NCI-H82 (cell line): ENCODE measurements at regions not wholly inside any gene's neighbourhood (a gene's known extent, or its start where the extent isn't known, plus 50 kb on each side); places are given as distances from the start of the nearest gene placed in this dataset.
A peak's percentile ranks its signal among the peaks of the same experiment; 100 is the strongest.

Experiments
- DNase-seq: peaks from one replicate; lab custom pipeline; 2025; lab: John Stamatoyannopoulos, UW

GRCh38 chr2:176729706-176730569 is 460.7 kb downstream of the MTX2 start:
- peak; percentile 18 for DNase-seq

- no peak for DNase-seq
These were observed 463.5 kb downstream of the MTX2 start for GRCh38 chr2:176732780-176733179.

DNA sequence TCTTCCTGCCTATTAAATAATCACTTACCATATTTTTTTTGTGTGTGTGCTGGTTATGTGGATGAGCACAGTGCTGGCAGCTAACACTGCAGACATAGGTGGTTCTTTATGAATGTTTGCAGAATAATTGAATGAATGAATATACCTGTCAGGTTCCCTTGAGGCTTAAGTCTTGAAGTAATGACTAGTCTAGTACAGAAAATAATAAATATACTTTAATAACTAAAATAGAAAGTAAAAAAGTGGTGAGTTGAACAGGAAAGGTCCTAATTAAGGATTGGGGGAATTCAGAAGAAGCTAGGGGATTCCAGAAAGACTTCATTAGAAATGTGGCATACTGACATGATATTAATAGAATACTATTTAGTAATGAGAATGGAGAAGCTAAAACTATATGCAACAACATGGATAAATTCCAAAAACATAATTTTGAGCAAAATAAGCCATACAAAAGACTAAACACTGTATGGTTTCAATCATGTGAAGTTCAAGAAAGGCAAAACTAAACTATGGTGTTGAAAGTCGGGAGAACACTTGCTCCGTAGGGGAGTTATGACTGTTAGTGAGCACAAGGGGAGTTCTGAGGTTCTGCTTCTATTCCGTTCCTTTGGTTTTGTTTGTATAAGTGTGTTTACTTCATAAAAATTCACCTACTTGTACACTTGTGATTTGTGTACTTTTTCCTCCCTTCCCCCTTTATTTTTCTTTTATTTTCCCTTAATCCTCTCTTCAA is 464.6 kb downstream of the MTX2 start:
- no peak for DNase-seq

- DNase-seq = no peak
These were observed 465.6 kb downstream of the MTX2 start for GRCh38 chr2:176734868-176735267.

DNA sequence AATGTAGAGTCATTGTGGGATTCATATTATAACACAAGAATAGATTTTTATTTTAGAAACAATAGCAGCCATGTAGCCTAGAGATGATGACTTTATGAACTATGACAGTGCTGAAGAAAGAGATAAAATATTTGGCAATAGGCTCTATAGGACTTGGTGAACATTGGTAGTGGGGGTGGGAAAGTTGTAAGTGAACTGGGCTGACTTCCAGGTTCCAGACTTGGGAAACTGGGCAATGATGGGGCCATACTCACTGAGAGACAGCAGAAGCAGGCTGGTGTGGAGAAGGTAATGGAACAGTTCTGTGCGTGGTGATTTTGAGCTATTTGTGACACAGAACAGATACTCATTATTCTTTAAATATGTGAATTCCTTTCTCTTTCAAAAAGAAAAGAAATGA is 470.3 kb upstream of the HNRNPA3 start:
- DNase-seq = no peak

- no peak for DNase-seq
These were observed 468.9 kb upstream of the HNRNPA3 start for GRCh38 chr2:176743671-176744070.

DNA sequence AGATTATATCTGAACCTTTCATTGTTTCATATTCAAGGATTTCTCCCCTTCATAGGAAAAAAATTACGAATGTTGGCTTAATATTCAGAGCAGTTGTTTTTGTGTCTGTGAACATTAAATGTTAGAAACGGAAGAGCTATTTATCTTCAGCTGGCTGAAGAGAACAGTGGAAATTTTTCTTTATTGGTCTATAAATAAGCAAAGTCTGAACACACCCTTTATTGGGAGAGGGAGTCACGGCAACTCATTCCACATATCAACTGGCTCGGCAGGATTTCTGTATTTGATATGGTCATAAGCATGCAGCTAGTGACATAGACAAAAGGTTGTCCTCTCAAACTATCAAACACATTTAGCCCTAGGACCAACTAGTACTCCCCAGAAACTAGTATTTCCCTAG is 468.4 kb upstream of the HNRNPA3 start:
- no peak for DNase-seq

GRCh38 chr2:176745543-176746200 is 466.9 kb upstream of the HNRNPA3 start:
- DNase-seq = no peak

GRCh38 chr2:176746411-176746810 is 466.2 kb upstream of the HNRNPA3 start:
- no peak for DNase-seq

- no peak for DNase-seq
These were observed 465.1 kb upstream of the HNRNPA3 start for GRCh38 chr2:176747506-176747905.

DNA sequence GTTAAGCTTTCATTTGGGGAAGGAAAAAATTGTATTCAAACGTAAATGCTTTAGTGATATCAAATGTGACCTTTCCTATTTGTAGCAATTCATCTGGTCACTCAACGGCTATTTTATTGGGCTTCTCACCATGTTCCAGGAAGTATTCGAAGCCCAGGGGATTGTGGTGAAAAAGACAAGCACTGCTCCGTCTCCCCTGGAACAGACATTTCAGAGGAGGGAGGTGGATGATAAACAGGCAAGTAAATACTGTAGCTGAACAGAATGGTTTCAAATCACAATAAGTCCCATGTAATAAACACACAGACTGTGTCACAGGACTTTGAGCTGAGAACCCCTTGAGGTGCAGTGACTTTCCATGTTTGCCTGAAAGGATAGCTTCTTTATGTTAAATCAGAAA is 464.7 kb upstream of the HNRNPA3 start:
- no peak for DNase-seq

DNA sequence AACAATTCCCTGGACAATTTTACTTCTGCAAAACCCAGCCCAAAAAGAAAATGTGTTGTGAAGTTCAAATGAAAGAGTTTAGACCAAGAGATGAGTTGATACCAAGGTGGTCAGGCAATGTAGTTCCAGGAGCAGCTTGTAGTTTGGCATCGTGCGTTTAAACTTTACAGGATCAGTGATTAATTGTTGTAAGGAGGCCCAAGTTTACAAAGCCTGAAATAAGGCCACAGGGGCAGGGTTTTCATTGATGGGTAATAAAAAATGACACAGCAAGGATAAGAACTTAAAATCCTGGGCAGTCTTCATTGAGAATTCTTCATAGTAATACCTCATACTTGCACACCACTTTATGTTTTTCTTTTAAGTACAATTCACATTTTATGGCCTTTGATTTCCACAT is 463.9 kb upstream of the HNRNPA3 start:
- DNase-seq = no peak

GRCh38 chr2:176751314-176752227 is 461.0 kb upstream of the HNRNPA3 start:
- DNase-seq = peak; percentile 85

GRCh38 chr2:176752295-176752694 is 460.3 kb upstream of the HNRNPA3 start:
- DNase-seq = no peak

GRCh38 chr2:176753205-176753604 is 459.4 kb upstream of the HNRNPA3 start:
- DNase-seq = no peak

DNA sequence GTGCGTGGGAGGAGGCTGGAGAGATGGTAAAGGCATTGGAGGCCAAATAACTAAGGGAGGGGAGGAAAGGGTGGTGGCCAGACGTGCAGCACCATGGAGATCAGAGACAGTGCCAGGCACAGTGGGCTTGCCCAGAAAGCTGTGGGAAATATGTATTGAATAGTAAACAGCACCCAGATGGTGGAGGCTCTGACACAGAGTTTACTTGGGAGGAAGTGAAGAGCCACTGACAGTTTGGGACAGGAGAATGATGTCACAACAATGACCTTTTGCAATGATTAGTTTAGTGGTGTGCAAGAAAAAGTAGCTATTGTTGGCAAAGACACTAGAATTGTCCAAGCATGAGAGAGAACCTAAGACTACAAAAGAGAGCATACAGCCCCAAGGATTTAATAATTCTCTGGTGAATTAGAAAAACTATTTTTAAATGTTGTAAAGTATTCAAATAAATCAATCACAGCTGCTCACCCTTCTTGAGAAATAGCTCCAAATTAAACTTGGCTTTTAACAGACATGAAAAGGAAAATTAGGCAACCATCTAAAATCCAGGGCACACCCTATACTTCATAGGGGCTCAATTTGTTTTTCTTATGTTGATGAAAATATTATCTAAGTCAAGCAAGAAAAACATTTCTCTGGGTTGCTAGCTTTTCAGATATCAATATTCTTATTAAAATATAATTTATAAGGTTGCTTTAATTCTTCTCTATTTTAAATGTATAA is 458.7 kb upstream of the HNRNPA3 start:
- DNase-seq = no peak

GRCh38 chr2:176755537-176756135 is 457.0 kb upstream of the HNRNPA3 start:
- no peak for DNase-seq

- DNase-seq = no peak
These were observed 454.2 kb upstream of the HNRNPA3 start for GRCh38 chr2:176758426-176758825.

DNA sequence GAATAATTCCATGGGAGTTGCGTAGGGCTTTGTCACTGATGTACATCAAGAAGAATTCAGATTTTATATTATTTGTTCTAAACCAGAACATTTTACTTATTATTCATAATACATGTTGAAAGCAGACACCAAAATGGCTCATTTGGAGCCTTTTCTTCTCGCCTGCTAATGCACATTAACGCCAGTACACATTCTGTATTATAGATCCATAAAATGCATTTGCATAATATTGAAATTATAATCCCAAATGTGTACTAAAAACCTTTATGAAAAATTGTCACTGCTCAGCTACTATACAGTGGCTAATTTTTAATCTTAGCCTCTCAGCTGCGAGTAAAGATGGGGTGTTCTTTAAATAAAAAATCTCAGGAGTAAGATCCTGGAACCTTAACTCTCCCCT is 452.2 kb upstream of the HNRNPA3 start:
- DNase-seq = no peak

GRCh38 chr2:176763130-176763529 is 449.5 kb upstream of the HNRNPA3 start:
- peak; percentile 61 for DNase-seq
